ENCODE measurements at regions not wholly inside any gene's neighbourhood (a gene's known extent, or its start where the extent isn't known, plus 50 kb on each side); places are given as distances from the start of the nearest gene placed in this dataset.

GRCh38 chr9:2261421-2262103 is 246.4 kb downstream of the SMARCA2 start:
- no peaks in the 10 kb centered on the region for H3K4me1 ChIP-seq (ENCODE audit: insufficient read depth, low read length)
- no peaks in the 10 kb centered on the region for H3K36me3 Mint-ChIP-seq
- H3K4me1 Mint-ChIP-seq: peaks cover 8 to 9% (median 8%) of the 10 kb centered on the region in 3 donors
- H3K9me3 ChIP-seq (ENCODE audit: low read length): no peaks in the 10 kb centered on the region
- no peak overlapping the region for H3K4me3 Mint-ChIP-seq
- no peak overlapping the region for H3K4me3 ChIP-seq (ENCODE audit: low read length)
- H3K36me3 ChIP-seq (ENCODE audit: insufficient read depth, low read length): no peaks in the 10 kb centered on the region
- no peak overlapping the region for H3K27ac Mint-ChIP-seq
- H3K27me3 ChIP-seq (ENCODE audit: insufficient read depth, low read length, poor library complexity, severe bottlenecking): no peaks in the 10 kb centered on the region
- ChIA-PET POLR2A (no interaction called here), CTCF (no interaction called here)
- DNase-seq: no peak
- H3K27me3 Mint-ChIP-seq: peaks cover 0 to 3% of the 10 kb centered on the region in 2 donors
- H3K27ac ChIP-seq (ENCODE audit: low read depth, low read length): no peak overlapping the region
- H3K9me3 Mint-ChIP-seq: no peaks in the 10 kb centered on the region

GRCh38 chr9:2262386-2263071 is 247.4 kb downstream of the SMARCA2 start:
- H3K4me3 Mint-ChIP-seq: no peak overlapping the region
- H3K27ac ChIP-seq (ENCODE audit: low read depth, low read length): no peak overlapping the region
- no peaks in the 10 kb centered on the region for H3K36me3 Mint-ChIP-seq
- peaks cover 0 to 3% of the 10 kb centered on the region in 2 donors for H3K27me3 Mint-ChIP-seq
- ChIA-PET POLR2A (no interaction called here), CTCF (no interaction called here)
- no peaks in the 10 kb centered on the region for H3K27me3 ChIP-seq (ENCODE audit: insufficient read depth, low read length, poor library complexity, severe bottlenecking)
- H3K27ac Mint-ChIP-seq: no peak overlapping the region
- H3K4me3 ChIP-seq (ENCODE audit: low read length): no peak overlapping the region
- H3K4me1 Mint-ChIP-seq: peaks cover 8 to 9% (median 8%) of the 10 kb centered on the region in 3 donors
- no peaks in the 10 kb centered on the region for H3K9me3 Mint-ChIP-seq
- H3K9me3 ChIP-seq (ENCODE audit: low read length): no peaks in the 10 kb centered on the region
- DNase-seq: no peak
- no peaks in the 10 kb centered on the region for H3K36me3 ChIP-seq (ENCODE audit: insufficient read depth, low read length)
- H3K4me1 ChIP-seq (ENCODE audit: insufficient read depth, low read length): no peaks in the 10 kb centered on the region

- peaks cover 0 to 4% of the 10 kb centered on the region in 2 donors for H3K27me3 Mint-ChIP-seq
- H3K4me3 ChIP-seq (ENCODE audit: low read length): no peak overlapping the region
- H3K27ac ChIP-seq (ENCODE audit: low read depth, low read length): no peak overlapping the region
- no peak overlapping the region for H3K4me3 Mint-ChIP-seq
- ChIA-PET CTCF (no interaction called here), POLR2A (no interaction called here)
- H3K27ac Mint-ChIP-seq: no peak overlapping the region
- peaks cover 8 to 9% (median 8%) of the 10 kb centered on the region in 3 donors for H3K4me1 Mint-ChIP-seq
- no peaks in the 10 kb centered on the region for H3K4me1 ChIP-seq (ENCODE audit: insufficient read depth, low read length)
- H3K9me3 ChIP-seq (ENCODE audit: low read length): no peaks in the 10 kb centered on the region
- DNase-seq: no peak
- H3K27me3 ChIP-seq (ENCODE audit: insufficient read depth, low read length, poor library complexity, severe bottlenecking): no peaks in the 10 kb centered on the region
- H3K9me3 Mint-ChIP-seq: no peaks in the 10 kb centered on the region
- no peaks in the 10 kb centered on the region for H3K36me3 Mint-ChIP-seq
- no peaks in the 10 kb centered on the region for H3K36me3 ChIP-seq (ENCODE audit: insufficient read depth, low read length)
These were observed 248.0 kb downstream of the SMARCA2 start for GRCh38 chr9:2263111-2263510.

GRCh38 chr9:2263665-2264064 is 248.5 kb downstream of the SMARCA2 start:
- no peak overlapping the region for H3K4me3 ChIP-seq (ENCODE audit: low read length)
- no peaks in the 10 kb centered on the region for H3K9me3 ChIP-seq (ENCODE audit: low read length)
- Mint-ChIP-seq H3K4me3 (peak overlapping the region in 1 of 7 donors; percentile 13), H3K27ac (no peak overlapping the region), H3K4me1 (peaks cover 8 to 9% (median 8%) of the 10 kb centered on the region in 3 donors), H3K27me3 (peaks cover 0 to 4% of the 10 kb centered on the region in 2 donors), H3K9me3 (no peaks in the 10 kb centered on the region), H3K36me3 (no peaks in the 10 kb centered on the region)
- ChIA-PET CTCF (no interaction called here), POLR2A (no interaction called here)
- no peaks in the 10 kb centered on the region for H3K4me1 ChIP-seq (ENCODE audit: insufficient read depth, low read length)
- no peak overlapping the region for H3K27ac ChIP-seq (ENCODE audit: low read depth, low read length)
- no peak for DNase-seq
- H3K36me3 ChIP-seq (ENCODE audit: insufficient read depth, low read length): no peaks in the 10 kb centered on the region
- H3K27me3 ChIP-seq (ENCODE audit: insufficient read depth, low read length, poor library complexity, severe bottlenecking): no peaks in the 10 kb centered on the region

GRCh38 chr9:2264081-2264480 is 248.9 kb downstream of the SMARCA2 start:
- Mint-ChIP-seq H3K27me3 (peaks cover 0 to 5% of the 10 kb centered on the region in 2 donors), H3K4me1 (peaks cover 8 to 9% (median 8%) of the 10 kb centered on the region in 3 donors), H3K36me3 (no peaks in the 10 kb centered on the region), H3K27ac (no peak overlapping the region), H3K4me3 (no peak overlapping the region), H3K9me3 (no peaks in the 10 kb centered on the region)
- DNase-seq: no peak
- H3K27me3 ChIP-seq (ENCODE audit: insufficient read depth, low read length, poor library complexity, severe bottlenecking): no peaks in the 10 kb centered on the region
- no peaks in the 10 kb centered on the region for H3K36me3 ChIP-seq (ENCODE audit: insufficient read depth, low read length)
- H3K4me1 ChIP-seq (ENCODE audit: insufficient read depth, low read length): no peaks in the 10 kb centered on the region
- no peaks in the 10 kb centered on the region for H3K9me3 ChIP-seq (ENCODE audit: low read length)
- POLR2A ChIA-PET: no interaction called here
- no peak overlapping the region for H3K27ac ChIP-seq (ENCODE audit: low read depth, low read length)
- H3K4me3 ChIP-seq (ENCODE audit: low read length): no peak overlapping the region
- CTCF ChIA-PET: no interaction called here

GRCh38 chr9:2267181-2267745 is 252.1 kb downstream of the SMARCA2 start:
- Mint-ChIP-seq H3K27ac (peak overlapping the region in 1 of 8 donors; percentile 68), H3K27me3 (peaks cover 5 to 6% of the 10 kb centered on the region in 2 donors), H3K4me1 (peaks cover 8 to 9% (median 8%) of the 10 kb centered on the region in 3 donors), H3K4me3 (no peak overlapping the region), H3K9me3 (no peaks in the 10 kb centered on the region), H3K36me3 (no peaks in the 10 kb centered on the region)
- DNase-seq: no peak
- CTCF ChIA-PET: no interaction called here
- Histone ChIP-seq H3K4me1 (ENCODE audit: insufficient read depth, low read length) (no peaks in the 10 kb centered on the region), H3K27ac (ENCODE audit: low read depth, low read length) (no peak overlapping the region), H3K36me3 (ENCODE audit: insufficient read depth, low read length) (no peaks in the 10 kb centered on the region), H3K4me3 (ENCODE audit: low read length) (no peak overlapping the region), H3K27me3 (ENCODE audit: insufficient read depth, low read length, poor library complexity, severe bottlenecking) (no peaks in the 10 kb centered on the region), H3K9me3 (ENCODE audit: low read length) (no peaks in the 10 kb centered on the region)
- POLR2A ChIA-PET: no interaction called here

- CTCF ChIA-PET: no interaction called here
- Histone ChIP-seq H3K4me3 (ENCODE audit: low read length) (no peak overlapping the region), H3K27me3 (ENCODE audit: insufficient read depth, low read length, poor library complexity, severe bottlenecking) (no peaks in the 10 kb centered on the region), H3K4me1 (ENCODE audit: insufficient read depth, low read length) (no peaks in the 10 kb centered on the region), H3K9me3 (ENCODE audit: low read length) (no peaks in the 10 kb centered on the region), H3K27ac (ENCODE audit: low read depth, low read length) (no peak overlapping the region), H3K36me3 (ENCODE audit: insufficient read depth, low read length) (no peaks in the 10 kb centered on the region)
- Mint-ChIP-seq H3K4me1 (no peaks in the 10 kb centered on the region), H3K9me3 (no peaks in the 10 kb centered on the region), H3K27ac (no peak overlapping the region), H3K4me3 (no peak overlapping the region), H3K27me3 (peaks cover 5 to 6% of the 10 kb centered on the region in 2 donors), H3K36me3 (no peaks in the 10 kb centered on the region)
- DNase-seq: no peak
- POLR2A ChIA-PET: no interaction called here
These were observed 254.6 kb downstream of the SMARCA2 start for GRCh38 chr9:2269778-2270177.

GRCh38 chr9:2270565-2270964 is 255.4 kb downstream of the SMARCA2 start:
- H3K4me3 Mint-ChIP-seq: no peak overlapping the region
- H3K9me3 ChIP-seq (ENCODE audit: low read length): no peaks in the 10 kb centered on the region
- DNase-seq: no peak
- no peaks in the 10 kb centered on the region for H3K36me3 Mint-ChIP-seq
- H3K4me1 Mint-ChIP-seq: no peaks in the 10 kb centered on the region
- no peaks in the 10 kb centered on the region for H3K27me3 ChIP-seq (ENCODE audit: insufficient read depth, low read length, poor library complexity, severe bottlenecking)
- H3K27me3 Mint-ChIP-seq: peaks cover 5% of the 10 kb centered on the region in 2 donors
- peak overlapping the region in 1 of 8 donors; percentile 5 for H3K27ac Mint-ChIP-seq
- H3K36me3 ChIP-seq (ENCODE audit: insufficient read depth, low read length): no peaks in the 10 kb centered on the region
- CTCF ChIA-PET: no interaction called here
- no peak overlapping the region for H3K4me3 ChIP-seq (ENCODE audit: low read length)
- no peak overlapping the region for H3K27ac ChIP-seq (ENCODE audit: low read depth, low read length)
- POLR2A ChIA-PET: no interaction called here
- H3K9me3 Mint-ChIP-seq: no peaks in the 10 kb centered on the region
- H3K4me1 ChIP-seq (ENCODE audit: insufficient read depth, low read length): no peaks in the 10 kb centered on the region

Measured in CD8-positive, alpha-beta memory T cell (primary cell).